Karpas-422 (cell line): ENCODE measurements at regions not wholly inside any gene's neighbourhood (a gene's known extent, or its start where the extent isn't known, plus 50 kb on each side); places are given as distances from the start of the nearest gene placed in this dataset.
A peak's percentile ranks its signal among the peaks of the same experiment; 100 is the strongest.
"Not testable (repeated sequence)": the region's sequence is repeated elsewhere in the genome, so short reads cannot be mapped to it uniquely, and the experiment has no call there.

ENCODE experiments used
- DNase-seq: peaks from one replicate; pipeline ENCODE4 v3.0.0-alpha.2; 2015
- H2AFZ ChIP-seq: fragments of 200-600 bp; sonication (generic); 2 replicates; pipeline ENCODE4 v1.6.1; 2014; ENCODE audit warnings: antibody characterized with exemption, low read length, mixed read lengths
- H3K27ac ChIP-seq: fragments of 200-600 bp; sonication (generic); 2 replicates; pipeline ENCODE4 v1.5.1; 2014; ENCODE audit warnings: mild to moderate bottlenecking, low read length, moderate library complexity
- H3K27me3 ChIP-seq: fragments of 200-600 bp; sonication (generic); 2 replicates; pipeline ENCODE4 v1.6.1; 2014; ENCODE audit warnings: low read length, mixed read lengths
- H3K36me3 ChIP-seq: fragments of 200-600 bp; sonication (generic); 2 replicates; pipeline ENCODE4 v1.6.1; 2014; ENCODE audit warnings: low read length, mixed read lengths; ENCODE audit not compliant: insufficient read depth
- H3K4me1 ChIP-seq: fragments of 200-600 bp; sonication (generic); 2 replicates; pipeline ENCODE4 v1.6.1; 2014; ENCODE audit warnings: mild to moderate bottlenecking, low read length, mixed read lengths
- H3K4me2 ChIP-seq: fragments of 200-600 bp; sonication (generic); 2 replicates; pipeline ENCODE4 v1.6.1; 2014; ENCODE audit warnings: low read length, low read depth, mild to moderate bottlenecking; ENCODE audit not compliant: poor library complexity, severe bottlenecking
- H3K4me3 ChIP-seq: fragments of 200-600 bp; sonication (generic); 2 replicates; pipeline ENCODE4 v1.5.1; 2014; ENCODE audit warnings: mild to moderate bottlenecking, antibody characterized with exemption, low read length, mixed read lengths
- H3K79me2 ChIP-seq: fragments of 200-600 bp; sonication (generic); 2 replicates; pipeline ENCODE4 v1.6.1; 2014; ENCODE audit warnings: mild to moderate bottlenecking, low read length, mixed read lengths
- H3K9ac ChIP-seq: fragments of 200-600 bp; sonication (generic); 2 replicates; pipeline ENCODE4 v1.6.0; 2014; ENCODE audit warnings: low read length
- H3K9me2 ChIP-seq: fragments of 200-600 bp; sonication (generic), shearing (Covaris generic); replicated peaks from 2 replicates; pipeline ENCODE4 v1.6.0; 2014; ENCODE audit warnings: mild to moderate bottlenecking, low read length, moderate library complexity; ENCODE audit not compliant: insufficient read depth
- H3K9me3 ChIP-seq: fragments of 300-700, 200-600 bp; sonication (generic); 2 replicates; pipeline ENCODE4 v1.6.1; 2014; ENCODE audit warnings: low read length, mixed read lengths
- H4K20me1 ChIP-seq: fragments of 200-600 bp; sonication (generic); 2 replicates; pipeline ENCODE4 v1.6.1; 2014; ENCODE audit warnings: mild to moderate bottlenecking, antibody characterized with exemption, low read length, low read depth; ENCODE audit not compliant: insufficient read depth

GRCh38 chr2:203623096-203623495 is 83.3 kb upstream of the CD28 start:
- H3K9ac ChIP-seq, result no peak overlapping the region
- no peaks in the 10 kb centered on the region for H3K9me2 ChIP-seq
- H3K36me3 ChIP-seq, result no peaks in the 10 kb centered on the region
- no peaks in the 10 kb centered on the region for H3K4me1 ChIP-seq
- no peak overlapping the region for H2AFZ ChIP-seq
- H3K27me3 ChIP-seq, result no peaks in the 10 kb centered on the region
- no peaks in the 10 kb centered on the region for H4K20me1 ChIP-seq
- no peaks in the 10 kb centered on the region for H3K9me3 ChIP-seq
- DNase-seq, result no peak
- no peaks in the 10 kb centered on the region for H3K79me2 ChIP-seq
- no peak overlapping the region for H3K4me2 ChIP-seq
- H3K27ac ChIP-seq, result no peak overlapping the region
- no peak overlapping the region for H3K4me3 ChIP-seq

GRCh38 chr2:203623661-203624060 is 82.8 kb upstream of the CD28 start:
- Histone ChIP-seq H3K36me3 (no peaks in the 10 kb centered on the region), H3K9ac (no peak overlapping the region), H3K4me3 (no peak overlapping the region), H3K27ac (no peak overlapping the region), H3K4me1 (no peaks in the 10 kb centered on the region), H2AFZ (no peak overlapping the region), H3K27me3 (no peaks in the 10 kb centered on the region), H3K79me2 (no peaks in the 10 kb centered on the region), H3K9me2 (no peaks in the 10 kb centered on the region), H4K20me1 (no peaks in the 10 kb centered on the region), H3K9me3 (no peaks in the 10 kb centered on the region), H3K4me2 (no peak overlapping the region)
- no peak for DNase-seq

GRCh38 chr2:203625701-203626100 is 80.7 kb upstream of the CD28 start:
- Histone ChIP-seq H3K27me3 (no peaks in the 10 kb centered on the region), H3K4me3 (no peak overlapping the region), H3K9ac (no peak overlapping the region), H4K20me1 (no peaks in the 10 kb centered on the region), H3K9me2 (no peaks in the 10 kb centered on the region), H3K4me2 (no peak overlapping the region), H3K4me1 (no peaks in the 10 kb centered on the region), H3K27ac (no peak overlapping the region), H3K36me3 (no peaks in the 10 kb centered on the region), H3K79me2 (no peaks in the 10 kb centered on the region), H2AFZ (no peak overlapping the region), H3K9me3 (no peaks in the 10 kb centered on the region)
- DNase-seq, result peak; percentile 16

GRCh38 chr2:203626247-203626646 is 80.2 kb upstream of the CD28 start:
- not testable (repeated sequence) for H2AFZ ChIP-seq, H3K27me3 ChIP-seq, H3K4me3 ChIP-seq, H3K4me1 ChIP-seq, H3K36me3 ChIP-seq, H3K79me2 ChIP-seq, H3K9ac ChIP-seq, H3K9me2 ChIP-seq, H3K4me2 ChIP-seq, H3K9me3 ChIP-seq, H3K27ac ChIP-seq, H4K20me1 ChIP-seq
- DNase-seq, result peak; percentile 9

- H3K27me3 ChIP-seq, result no peaks in the 10 kb centered on the region
- H3K4me1 ChIP-seq, result no peaks in the 10 kb centered on the region
- no peaks in the 10 kb centered on the region for H3K9me2 ChIP-seq
- H3K9ac ChIP-seq, result no peak overlapping the region
- DNase-seq, result peak; percentile 10
- H3K36me3 ChIP-seq, result no peaks in the 10 kb centered on the region
- no peaks in the 10 kb centered on the region for H3K9me3 ChIP-seq
- H3K4me3 ChIP-seq, result no peak overlapping the region
- no peak overlapping the region for H3K27ac ChIP-seq
- no peaks in the 10 kb centered on the region for H3K79me2 ChIP-seq
- H2AFZ ChIP-seq, result no peak overlapping the region
- no peaks in the 10 kb centered on the region for H4K20me1 ChIP-seq
- no peak overlapping the region for H3K4me2 ChIP-seq
Measured at GRCh38 chr2:203626952-203627681, 79.3 kb upstream of the CD28 start.

GRCh38 chr2:203629699-203630098 is 76.7 kb upstream of the CD28 start:
- H3K9me3 ChIP-seq, result no peaks in the 10 kb centered on the region
- no peaks in the 10 kb centered on the region for H3K79me2 ChIP-seq
- H3K9me2 ChIP-seq, result no peaks in the 10 kb centered on the region
- H3K4me1 ChIP-seq, result no peaks in the 10 kb centered on the region
- H2AFZ ChIP-seq, result no peak overlapping the region
- H3K27ac ChIP-seq, result no peak overlapping the region
- H3K27me3 ChIP-seq, result no peaks in the 10 kb centered on the region
- no peaks in the 10 kb centered on the region for H3K36me3 ChIP-seq
- H4K20me1 ChIP-seq, result no peaks in the 10 kb centered on the region
- no peak overlapping the region for H3K9ac ChIP-seq
- peak; percentile 9 for DNase-seq
- no peak overlapping the region for H3K4me2 ChIP-seq
- no peak overlapping the region for H3K4me3 ChIP-seq

- Histone ChIP-seq H3K9me2 (no peaks in the 10 kb centered on the region), H3K4me1 (no peaks in the 10 kb centered on the region), H2AFZ (no peak overlapping the region), H3K4me2 (no peak overlapping the region), H3K27me3 (no peaks in the 10 kb centered on the region), H3K27ac (no peak overlapping the region), H3K36me3 (no peaks in the 10 kb centered on the region), H3K4me3 (no peak overlapping the region), H3K79me2 (no peaks in the 10 kb centered on the region), H3K9ac (no peak overlapping the region), H4K20me1 (no peaks in the 10 kb centered on the region), H3K9me3 (no peaks in the 10 kb centered on the region)
- DNase-seq, result no peak
Measured at GRCh38 chr2:203631068-203631757, 75.2 kb upstream of the CD28 start.

- H3K9me3 ChIP-seq, result no peaks in the 10 kb centered on the region
- H3K27me3 ChIP-seq, result no peaks in the 10 kb centered on the region
- H3K36me3 ChIP-seq, result no peaks in the 10 kb centered on the region
- H3K9ac ChIP-seq, result no peak overlapping the region
- H3K9me2 ChIP-seq, result no peaks in the 10 kb centered on the region
- H2AFZ ChIP-seq, result no peak overlapping the region
- H3K4me1 ChIP-seq, result no peaks in the 10 kb centered on the region
- H3K79me2 ChIP-seq, result no peaks in the 10 kb centered on the region
- H3K27ac ChIP-seq, result no peak overlapping the region
- no peak overlapping the region for H3K4me2 ChIP-seq
- H3K4me3 ChIP-seq, result no peak overlapping the region
- H4K20me1 ChIP-seq, result no peaks in the 10 kb centered on the region
- DNase-seq, result no peak
Measured at GRCh38 chr2:203636588-203637470, 69.6 kb upstream of the CD28 start.
